AG09309 (cell line): ENCODE measurements at regions not wholly inside any gene's neighbourhood (a gene's known extent, or its start where the extent isn't known, plus 50 kb on each side); places are given as distances from the start of the nearest gene placed in this dataset.

Source experiments
- DNase-seq: peaks from one replicate; pipeline ENCODE4 v3.0.0-alpha.2; 2010; ENCODE audit warnings: low read depth
- H3K4me3 ChIP-seq: 2 replicates; pipeline ENCODE4 v1.5.1; 2011; ENCODE audit warnings: mild to moderate bottlenecking, low read depth, low read length, moderate library complexity; ENCODE audit not compliant: control insufficient read depth
- CTCF ChIP-seq: IDR thresholded peaks from 2 replicates; pipeline ENCODE4 v1.5.1; 2011; ENCODE audit warnings: mild to moderate bottlenecking, low read depth, low read length, inconsistent platforms; ENCODE audit not compliant: insufficient read depth, control insufficient read depth; ENCODE audit errors: missing control alignments

- TF ChIP-seq CTCF: no peak
- no peak for DNase-seq
- H3K4me3 ChIP-seq: no peak overlapping the region
Measured at GRCh38 chr21:41558842-41559241, 50.9 kb upstream of the TMPRSS2 start.

GRCh38 chr21:41557884-41558283, 49.9 kb upstream of the TMPRSS2 start:
- no peak for DNase-seq
- TF ChIP-seq CTCF: no peak
- H3K4me3 ChIP-seq: no peak overlapping the region
